Cerebellar cortex (tissue), 1 donor: ENCODE measurements at regions not wholly inside any gene's neighbourhood (a gene's known extent, or its start where the extent isn't known, plus 50 kb on each side); places are given as distances from the start of the nearest gene placed in this dataset.
"Not testable (repeated sequence)": the region's sequence is repeated elsewhere in the genome, so short reads cannot be mapped to it uniquely, and the experiment has no call there.

Experiments used
- DNase-seq: peaks from one replicate; pipeline ENCODE4 v3.0.0-alpha.2; 2015; ENCODE audit warnings: low spot score

DNA sequence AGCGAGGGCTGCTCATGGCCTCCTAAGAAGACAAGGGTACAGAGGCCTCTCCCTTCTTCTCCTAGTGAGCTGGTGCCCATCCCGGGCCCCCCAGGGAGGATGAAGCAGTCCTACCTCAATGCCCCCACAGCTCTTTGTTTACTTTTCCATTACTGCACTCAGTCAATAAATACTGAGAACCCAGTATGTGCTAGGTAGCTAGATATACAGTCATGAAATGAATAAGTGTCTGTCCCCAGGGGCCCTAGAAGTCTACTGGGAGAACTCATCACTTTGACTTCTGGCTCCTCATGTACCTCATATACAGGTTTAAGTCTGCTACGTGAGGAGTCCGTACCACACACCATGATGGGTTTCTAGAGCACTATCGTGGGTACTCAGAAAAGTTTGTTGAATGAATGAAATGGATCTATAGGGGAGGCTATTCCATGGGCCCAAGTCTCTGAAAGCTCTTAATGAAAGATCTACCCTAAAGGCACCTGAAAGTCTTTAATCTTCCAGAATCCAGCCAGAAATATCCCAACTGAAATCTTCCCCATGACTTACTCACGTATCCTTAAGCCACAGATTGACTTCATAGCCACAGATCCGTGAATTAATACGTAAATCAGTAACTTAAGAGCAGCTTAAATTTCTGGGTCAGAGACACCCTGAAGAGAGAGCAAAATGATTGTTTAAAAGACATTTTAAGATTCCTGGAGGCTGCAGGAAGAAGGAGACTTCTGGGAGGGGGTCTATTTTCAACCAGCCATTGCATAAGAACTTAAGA, 51.6 kb upstream of the POMP start:
- DNase-seq, result no peak

GRCh38 chr13:28606466-28606865, 52.5 kb upstream of the POMP start:
- DNase-seq, result no peak

- not testable (repeated sequence) for DNase-seq
These were observed 53.8 kb upstream of the POMP start for GRCh38 chr13:28605147-28605546.

- no peak for DNase-seq
These were observed 55.8 kb upstream of the POMP start for GRCh38 chr13:28603043-28603664.

- DNase-seq, result no peak
These were observed 56.4 kb upstream of the POMP start for GRCh38 chr13:28602580-28602979.

- no peak for DNase-seq
These were observed 57.3 kb upstream of the POMP start for GRCh38 chr13:28601581-28601980.

DNA sequence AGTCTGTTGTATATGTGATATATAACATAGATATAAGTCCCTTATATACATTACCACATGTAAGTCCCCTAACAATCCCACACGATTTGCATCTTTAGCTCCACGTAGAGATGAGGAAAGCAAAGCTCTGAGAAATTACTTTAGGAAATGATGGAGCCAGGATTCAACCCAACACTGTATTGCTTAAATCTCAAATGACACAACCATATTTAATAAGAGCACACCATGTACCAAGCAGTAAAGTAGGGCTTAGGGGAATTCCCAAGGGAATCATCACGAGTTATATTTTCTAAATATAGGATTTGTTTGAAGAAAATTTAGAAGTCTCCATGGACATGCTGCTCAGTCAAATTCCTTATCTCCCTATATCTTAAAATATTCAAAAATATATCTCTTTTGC, 61.3 kb upstream of the POMP start:
- no peak for DNase-seq

GRCh38 chr13:28590461-28590860, 68.5 kb upstream of the POMP start:
- DNase-seq, result no peak

DNA sequence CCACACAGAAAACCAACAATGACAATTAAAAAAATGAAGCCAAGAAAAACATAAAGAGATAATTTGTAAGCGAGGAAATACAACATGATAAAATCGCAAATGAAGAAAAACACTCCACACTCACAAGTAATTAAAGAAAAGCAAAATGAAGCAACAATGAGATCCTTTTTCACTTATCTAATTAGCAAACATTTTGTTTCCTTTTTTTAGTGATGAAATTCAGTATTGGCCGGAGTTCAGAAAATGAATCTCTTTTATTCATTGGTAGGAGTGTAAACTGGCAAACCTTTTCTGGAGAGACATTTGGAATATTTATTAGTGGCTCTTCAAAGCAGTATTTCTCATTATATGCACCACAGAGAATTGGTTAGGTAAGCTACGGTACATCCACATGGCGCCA, 70.6 kb upstream of the POMP start:
- no peak for DNase-seq

DNA sequence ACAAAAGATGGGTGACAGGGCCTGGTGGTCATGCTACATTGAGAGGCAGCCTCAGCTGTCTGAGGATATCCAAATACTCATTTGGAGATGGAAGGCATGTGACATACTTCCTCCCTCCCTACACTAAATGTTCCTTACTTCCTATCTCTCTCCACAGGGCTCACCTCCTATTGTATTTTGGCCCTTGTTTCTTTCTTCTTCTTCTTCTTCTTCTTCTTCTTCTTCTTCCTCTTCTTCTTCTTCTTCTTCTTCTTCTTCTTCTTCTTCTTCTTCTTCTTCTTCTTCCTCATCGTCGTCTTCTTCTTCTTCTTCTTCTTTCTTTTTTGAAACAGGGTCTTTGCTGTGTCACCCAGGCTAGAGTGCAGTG, 71.8 kb upstream of the POMP start:
- DNase-seq, result no peak

DNA sequence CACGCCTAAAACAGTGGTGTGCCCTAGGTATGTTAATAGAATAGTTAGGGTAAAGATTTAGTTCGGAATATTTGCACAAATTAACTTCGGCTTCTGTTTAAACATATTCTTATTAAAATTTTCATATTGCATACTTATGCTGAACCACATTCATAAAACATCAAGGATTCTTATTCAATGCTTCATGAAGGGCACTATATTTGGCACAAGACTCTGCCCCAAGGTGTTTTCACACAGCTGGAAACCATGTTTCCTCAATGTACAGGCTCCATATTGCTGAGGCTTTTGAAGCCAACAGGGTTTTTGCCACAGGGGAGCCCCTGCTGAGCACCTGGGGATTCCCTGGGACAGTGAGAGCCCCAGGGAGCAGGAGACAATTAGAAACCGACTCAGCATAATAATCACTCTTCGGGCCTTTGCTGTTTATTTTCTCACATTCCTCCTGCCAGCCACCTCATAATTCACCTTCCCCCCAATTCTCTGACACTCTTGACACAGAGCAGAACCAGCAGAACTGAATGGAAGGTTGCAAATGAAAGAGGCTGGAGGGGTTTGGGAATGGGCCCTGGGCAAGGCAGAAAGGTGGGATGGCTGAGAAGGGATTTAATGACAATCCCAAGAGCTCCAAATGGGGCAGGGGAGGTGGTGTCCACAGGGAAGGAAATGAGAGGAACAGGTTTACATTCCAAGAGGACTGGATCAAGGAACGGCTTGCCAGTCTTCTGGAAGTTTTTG, 72.3 kb upstream of the POMP start:
- DNase-seq, result no peak

GRCh38 chr13:28585561-28585960, 73.4 kb upstream of the POMP start:
- no peak for DNase-seq

- DNase-seq, result no peak
These were observed 74.0 kb upstream of the POMP start for GRCh38 chr13:28584873-28585381.

GRCh38 chr13:28583651-28584091, 75.3 kb upstream of the POMP start:
- peak; percentile 58 for DNase-seq

GRCh38 chr13:28582892-28583240, 76.1 kb upstream of the POMP start:
- no peak for DNase-seq

DNA sequence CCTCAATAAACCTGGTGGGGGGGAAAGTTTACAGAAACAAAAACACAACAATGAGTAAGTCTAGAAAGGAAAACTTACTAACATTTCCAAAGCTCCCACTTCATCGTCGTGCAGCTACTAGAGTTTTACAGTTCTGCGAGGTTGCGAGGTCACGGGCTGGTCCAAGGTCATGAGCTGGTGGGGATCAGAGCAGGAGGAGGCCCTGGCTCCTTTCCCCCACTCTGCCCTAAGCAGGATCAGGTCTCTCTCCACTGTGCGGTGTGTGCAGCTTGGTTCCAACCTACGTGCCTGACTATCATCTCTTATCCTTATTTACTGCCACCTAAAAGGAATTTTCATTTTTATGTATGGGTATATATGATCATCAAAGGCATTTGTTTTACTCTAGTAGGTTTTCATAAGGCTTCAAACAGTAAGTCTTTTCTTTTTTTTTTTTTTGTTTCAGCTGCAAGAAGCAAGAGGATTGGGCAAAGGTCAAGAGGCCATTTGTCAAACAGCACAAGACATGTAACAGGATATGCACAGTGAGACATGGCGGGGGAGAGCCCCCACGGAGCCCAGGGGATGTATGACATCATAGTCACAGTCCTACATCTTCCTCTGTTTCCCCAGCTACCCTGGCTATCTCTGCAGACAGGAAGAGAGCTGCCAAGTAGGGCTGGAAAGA, 76.6 kb upstream of the POMP start:
- no peak for DNase-seq

- DNase-seq, result no peak
These were observed 77.5 kb upstream of the POMP start for GRCh38 chr13:28581451-28581850.

- no peak for DNase-seq
These were observed 79.2 kb upstream of the POMP start for GRCh38 chr13:28579736-28580135.

DNA sequence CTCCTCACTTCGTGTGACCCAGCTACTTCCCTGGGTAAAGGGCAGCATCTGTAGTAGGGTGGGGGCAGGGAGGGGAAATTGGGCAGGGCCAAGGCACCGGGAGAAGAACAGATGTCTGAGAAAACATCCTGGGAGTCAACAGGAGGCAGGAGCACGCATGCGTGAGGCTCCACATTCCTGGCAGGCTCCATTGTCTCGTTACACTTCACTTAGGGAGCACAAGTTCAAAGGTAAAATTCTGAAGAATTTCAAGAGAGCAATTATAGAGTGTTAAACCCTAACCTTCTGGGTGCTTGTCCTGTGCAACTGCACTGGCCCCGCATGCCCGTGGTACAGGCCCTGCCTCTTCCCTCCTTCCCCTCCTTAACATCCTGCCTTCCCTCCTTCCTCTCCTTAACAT, 79.6 kb upstream of the POMP start:
- DNase-seq, result no peak

DNA sequence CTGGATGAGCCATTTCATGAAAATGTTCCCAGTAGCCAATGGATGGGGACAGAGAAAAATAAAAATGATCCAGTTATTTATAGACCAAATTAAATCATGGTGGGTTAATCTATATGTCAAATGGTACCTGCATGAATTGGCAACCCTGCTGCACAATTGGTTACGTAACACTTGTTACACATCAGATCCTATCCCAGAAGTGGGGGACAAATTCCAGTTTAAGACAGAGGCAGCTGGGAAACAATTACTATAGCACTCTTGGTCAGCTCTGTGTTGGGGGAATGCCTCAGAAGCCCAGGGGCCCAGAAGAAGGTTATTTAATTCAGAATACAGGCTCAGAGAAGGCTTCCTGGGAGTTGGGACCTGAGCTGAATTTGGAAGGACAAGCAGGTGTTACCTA, 81.1 kb upstream of the FLT1 start:
- DNase-seq, result no peak

DNA sequence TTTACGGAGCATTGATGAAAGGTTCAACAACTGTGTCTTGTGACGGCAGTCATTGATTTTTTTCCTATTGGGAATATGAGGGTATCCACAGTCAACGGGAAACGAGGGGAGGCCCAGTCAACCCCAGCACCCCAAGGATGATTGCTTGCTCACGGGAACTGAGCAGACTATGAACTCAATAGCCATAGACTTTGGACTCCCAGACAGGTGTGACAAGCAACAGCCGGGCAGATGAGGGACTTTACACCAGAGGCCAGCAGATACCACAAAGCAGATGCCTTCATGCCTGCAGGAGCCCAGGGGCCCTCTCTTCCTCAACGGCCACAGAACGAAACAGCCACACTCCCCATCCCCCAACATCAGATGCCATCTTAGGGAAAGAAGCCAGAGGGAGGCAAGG, 80.3 kb upstream of the FLT1 start:
- DNase-seq, result no peak

GRCh38 chr13:28574617-28575142, 79.8 kb upstream of the FLT1 start:
- DNase-seq, result no peak
